ENCODE measurements at regions not wholly inside any gene's neighbourhood (a gene's known extent, or its start where the extent isn't known, plus 50 kb on each side); places are given as distances from the start of the nearest gene placed in this dataset.

GRCh38 chr7:438361-438760 lies 81.3 kb downstream of the PDGFA start:
- Histone ChIP-seq H3K27me3 (ENCODE audit: insufficient read depth, poor library complexity, severe bottlenecking) (no peaks in the 10 kb centered on the region), H3K4me3 (ENCODE audit: severe bottlenecking) (no peak overlapping the region), H3K4me1 (ENCODE audit: insufficient read depth, poor library complexity, severe bottlenecking) (peaks cover 9% of the 10 kb centered on the region), H3K9me3 (ENCODE audit: severe bottlenecking) (no peaks in the 10 kb centered on the region), H3K27ac (ENCODE audit: poor library complexity, severe bottlenecking) (no peak overlapping the region), H3K36me3 (ENCODE audit: low read depth) (no peaks in the 10 kb centered on the region)
- DNase-seq (ENCODE audit: low spot score) (no peak), ATAC-seq (ENCODE audit: low read depth) (no peak)
- TF ChIP-seq, protein P1, sequence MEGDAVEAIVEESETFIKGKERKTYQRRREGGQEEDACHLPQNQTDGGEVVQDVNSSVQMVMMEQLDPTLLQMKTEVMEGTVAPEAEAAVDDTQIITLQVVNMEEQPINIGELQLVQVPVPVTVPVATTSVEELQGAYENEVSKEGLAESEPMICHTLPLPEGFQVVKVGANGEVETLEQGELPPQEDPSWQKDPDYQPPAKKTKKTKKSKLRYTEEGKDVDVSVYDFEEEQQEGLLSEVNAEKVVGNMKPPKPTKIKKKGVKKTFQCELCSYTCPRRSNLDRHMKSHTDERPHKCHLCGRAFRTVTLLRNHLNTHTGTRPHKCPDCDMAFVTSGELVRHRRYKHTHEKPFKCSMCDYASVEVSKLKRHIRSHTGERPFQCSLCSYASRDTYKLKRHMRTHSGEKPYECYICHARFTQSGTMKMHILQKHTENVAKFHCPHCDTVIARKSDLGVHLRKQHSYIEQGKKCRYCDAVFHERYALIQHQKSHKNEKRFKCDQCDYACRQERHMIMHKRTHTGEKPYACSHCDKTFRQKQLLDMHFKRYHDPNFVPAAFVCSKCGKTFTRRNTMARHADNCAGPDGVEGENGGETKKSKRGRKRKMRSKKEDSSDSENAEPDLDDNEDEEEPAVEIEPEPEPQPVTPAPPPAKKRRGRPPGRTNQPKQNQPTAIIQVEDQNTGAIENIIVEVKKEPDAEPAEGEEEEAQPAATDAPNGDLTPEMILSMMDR (IDR thresholded peaks at IDR 0.05; ENCODE audit: poor library complexity, severe bottlenecking) = no peak

DNA sequence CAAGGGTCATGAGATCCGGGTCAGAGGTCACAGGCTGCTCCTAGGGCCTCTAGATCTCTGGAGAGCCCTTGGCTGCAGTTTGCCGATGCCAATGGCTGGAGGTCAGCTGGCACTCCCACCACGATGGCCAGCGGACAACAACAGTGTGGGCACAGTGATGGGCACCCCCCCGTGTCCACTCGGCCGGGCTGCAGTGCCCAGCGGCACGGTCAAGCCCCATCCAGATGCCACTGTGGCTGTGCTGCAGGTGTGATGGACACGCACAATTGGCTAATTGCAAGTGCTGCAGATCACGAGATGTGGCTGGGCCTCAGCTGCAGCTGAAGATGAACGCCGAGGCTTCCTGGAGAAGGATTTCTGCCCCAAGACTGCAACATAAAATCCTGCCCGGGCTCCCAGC lies 80.7 kb downstream of the PDGFA start:
- Histone ChIP-seq H3K4me1 (ENCODE audit: insufficient read depth, poor library complexity, severe bottlenecking) (peaks cover 9% of the 10 kb centered on the region), H3K36me3 (ENCODE audit: low read depth) (no peaks in the 10 kb centered on the region), H3K27ac (ENCODE audit: poor library complexity, severe bottlenecking) (no peak overlapping the region), H3K4me3 (ENCODE audit: severe bottlenecking) (no peak overlapping the region), H3K9me3 (ENCODE audit: severe bottlenecking) (no peaks in the 10 kb centered on the region), H3K27me3 (ENCODE audit: insufficient read depth, poor library complexity, severe bottlenecking) (no peaks in the 10 kb centered on the region)
- TF ChIP-seq, protein P1 (IDR thresholded peaks at IDR 0.05; ENCODE audit: poor library complexity, severe bottlenecking) = no peak
- ATAC-seq (ENCODE audit: low read depth) (no peak), DNase-seq (ENCODE audit: low spot score) (no peak)

DNA sequence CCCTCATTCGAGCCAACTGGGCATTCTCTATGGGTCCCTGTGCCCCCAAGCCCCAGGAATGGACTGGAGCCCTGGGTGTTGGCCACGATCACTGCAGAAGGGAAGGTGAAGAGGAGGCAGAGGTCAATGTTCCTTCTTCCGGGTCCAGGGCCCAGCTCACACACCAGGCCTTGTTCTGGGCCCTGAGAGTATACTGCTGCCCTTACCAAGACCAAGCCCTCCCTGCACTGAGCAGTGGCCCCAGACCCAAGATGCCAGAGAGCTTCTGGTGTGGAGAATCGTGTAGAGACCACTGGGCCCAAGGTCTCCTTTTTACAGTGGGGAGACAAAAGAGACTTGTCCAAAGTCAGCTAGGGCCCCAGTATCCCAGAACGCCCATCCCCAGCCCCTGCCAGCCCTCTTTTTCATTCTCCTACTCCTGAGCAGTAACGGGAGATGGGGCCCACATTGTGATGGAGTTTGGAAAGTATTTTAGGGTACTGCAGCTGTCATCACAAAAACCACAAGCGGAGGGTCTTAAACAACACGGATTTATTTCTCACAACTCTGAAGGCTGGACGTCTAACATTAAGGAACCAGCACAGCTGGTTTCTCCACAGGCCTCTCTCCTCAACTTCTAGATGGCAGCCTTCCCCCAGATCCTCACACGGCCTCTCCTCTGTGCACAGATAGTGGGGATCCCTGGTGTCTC lies 79.4 kb downstream of the PDGFA start:
- Histone ChIP-seq H3K9me3 (ENCODE audit: severe bottlenecking) (no peaks in the 10 kb centered on the region), H3K4me3 (ENCODE audit: severe bottlenecking) (no peak overlapping the region), H3K4me1 (ENCODE audit: insufficient read depth, poor library complexity, severe bottlenecking) (peaks cover 6% of the 10 kb centered on the region), H3K36me3 (ENCODE audit: low read depth) (no peaks in the 10 kb centered on the region), H3K27me3 (ENCODE audit: insufficient read depth, poor library complexity, severe bottlenecking) (no peaks in the 10 kb centered on the region), H3K27ac (ENCODE audit: poor library complexity, severe bottlenecking) (no peak overlapping the region)
- DNase-seq (ENCODE audit: low spot score) (no peak), ATAC-seq (ENCODE audit: low read depth) (no peak)
- TF ChIP-seq, protein P1 (IDR thresholded peaks at IDR 0.05; ENCODE audit: poor library complexity, severe bottlenecking) = no peak

- ATAC-seq (ENCODE audit: low read depth) = no peak
- Histone ChIP-seq H3K27me3 (ENCODE audit: insufficient read depth, poor library complexity, severe bottlenecking) (no peaks in the 10 kb centered on the region), H3K27ac (ENCODE audit: poor library complexity, severe bottlenecking) (no peak overlapping the region), H3K36me3 (ENCODE audit: low read depth) (no peaks in the 10 kb centered on the region), H3K4me3 (ENCODE audit: severe bottlenecking) (no peak overlapping the region), H3K4me1 (ENCODE audit: insufficient read depth, poor library complexity, severe bottlenecking) (no peaks in the 10 kb centered on the region), H3K9me3 (ENCODE audit: severe bottlenecking) (no peaks in the 10 kb centered on the region)
- no peak for DNase-seq (ENCODE audit: low spot score)
- TF ChIP-seq, protein P1 (IDR thresholded peaks at IDR 0.05; ENCODE audit: poor library complexity, severe bottlenecking) = no peak
Measured at GRCh38 chr7:441684-442421, 77.8 kb downstream of the PDGFA start.

GRCh38 chr7:442457-442856 lies 77.2 kb downstream of the PDGFA start:
- ATAC-seq (ENCODE audit: low read depth) (no peak), DNase-seq (ENCODE audit: low spot score) (no peak)
- Histone ChIP-seq H3K4me3 (ENCODE audit: severe bottlenecking) (no peak overlapping the region), H3K27me3 (ENCODE audit: insufficient read depth, poor library complexity, severe bottlenecking) (no peaks in the 10 kb centered on the region), H3K4me1 (ENCODE audit: insufficient read depth, poor library complexity, severe bottlenecking) (no peaks in the 10 kb centered on the region), H3K36me3 (ENCODE audit: low read depth) (no peaks in the 10 kb centered on the region), H3K27ac (ENCODE audit: poor library complexity, severe bottlenecking) (no peak overlapping the region), H3K9me3 (ENCODE audit: severe bottlenecking) (no peaks in the 10 kb centered on the region)
- TF ChIP-seq, protein P1 (IDR thresholded peaks at IDR 0.05; ENCODE audit: poor library complexity, severe bottlenecking) = no peak
